Pons (tissue), 1 donor: ENCODE measurements at regions not wholly inside any gene's neighbourhood (a gene's known extent, or its start where the extent isn't known, plus 50 kb on each side); places are given as distances from the start of the nearest gene placed in this dataset.

Source experiments
- DNase-seq: peaks from one replicate; pipeline ENCODE4 v3.0.0-alpha.2; 2016; ENCODE audit warnings: low spot score

DNA sequence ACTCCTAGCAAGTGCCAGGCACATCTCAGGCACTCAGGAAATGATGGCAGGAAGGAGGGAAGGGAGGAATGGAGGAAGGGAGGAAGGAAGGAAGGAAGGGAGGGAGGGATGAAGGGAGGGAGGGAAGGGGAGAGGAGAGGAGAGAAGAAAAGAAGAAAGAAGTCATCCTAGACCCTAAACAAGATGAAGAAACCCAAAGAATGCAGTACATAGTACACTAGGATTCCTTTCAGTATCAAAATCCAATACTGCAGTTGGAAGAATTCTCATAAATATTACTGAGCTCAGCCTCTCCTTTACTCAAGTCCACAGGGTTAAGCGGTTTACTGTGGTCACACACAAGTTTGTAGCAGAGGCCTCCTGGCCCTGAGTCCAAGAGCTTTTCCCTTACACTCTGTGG lies 155.7 kb upstream of the ETAA1 start:
- no peak for DNase-seq

DNA sequence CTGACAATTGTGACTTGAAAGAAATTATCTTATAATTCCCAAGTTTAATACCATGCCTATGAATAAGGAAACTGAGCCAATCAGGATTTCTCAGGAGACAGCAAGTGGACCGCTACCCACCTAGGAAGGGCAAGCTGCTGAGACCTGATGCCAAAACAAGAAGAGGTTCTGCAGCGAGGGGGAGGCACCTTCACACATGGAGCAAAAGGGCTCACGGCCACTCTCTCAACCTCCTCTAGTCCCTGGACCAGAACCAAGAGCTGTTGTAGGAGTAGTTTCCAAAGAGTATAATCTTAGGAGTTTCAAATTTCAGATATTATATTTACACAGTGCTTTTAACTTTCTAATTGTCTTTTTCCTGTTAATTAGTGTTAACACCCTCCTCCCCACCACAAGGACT lies 154.7 kb upstream of the ETAA1 start:
- DNase-seq: no peak

DNA sequence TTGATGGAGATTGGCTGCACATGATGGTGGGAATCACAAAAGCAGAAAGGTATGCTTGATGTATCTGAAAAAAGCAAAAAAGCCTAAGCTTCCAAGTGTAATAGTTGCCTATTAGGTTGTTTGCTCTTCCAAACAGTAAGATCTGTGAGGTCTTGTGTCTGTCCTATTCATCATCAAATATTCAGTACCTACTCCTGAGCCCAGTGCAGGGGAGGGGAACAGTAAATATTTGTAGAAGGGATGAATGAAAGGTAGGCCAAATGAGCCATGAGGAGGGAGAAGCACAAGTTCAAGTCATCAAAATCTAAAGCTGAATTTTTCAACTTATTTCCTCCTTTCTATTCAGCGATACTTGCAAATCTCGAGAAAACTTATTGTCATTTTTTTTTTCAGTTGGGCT lies 153.2 kb upstream of the ETAA1 start:
- DNase-seq: no peak

DNA sequence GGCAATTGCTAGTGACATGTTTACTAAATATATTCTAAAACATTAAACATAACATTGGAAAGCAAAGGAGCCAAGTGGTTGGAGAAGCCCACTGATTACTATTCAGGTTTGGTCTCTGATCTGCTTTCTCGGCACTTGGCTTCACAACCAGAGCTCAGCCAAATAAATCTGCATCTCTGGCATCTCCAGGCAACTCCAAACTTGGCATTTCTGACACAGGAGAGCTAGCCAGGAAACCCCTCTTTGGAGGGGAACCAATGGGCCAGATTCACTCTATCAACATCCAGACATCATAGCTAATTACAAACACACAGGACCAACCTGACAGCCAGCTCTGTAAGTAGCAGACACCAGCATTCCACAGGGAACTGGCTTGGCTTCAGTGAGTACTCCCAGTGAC lies 150.3 kb upstream of the ETAA1 start:
- DNase-seq: no peak

DNA sequence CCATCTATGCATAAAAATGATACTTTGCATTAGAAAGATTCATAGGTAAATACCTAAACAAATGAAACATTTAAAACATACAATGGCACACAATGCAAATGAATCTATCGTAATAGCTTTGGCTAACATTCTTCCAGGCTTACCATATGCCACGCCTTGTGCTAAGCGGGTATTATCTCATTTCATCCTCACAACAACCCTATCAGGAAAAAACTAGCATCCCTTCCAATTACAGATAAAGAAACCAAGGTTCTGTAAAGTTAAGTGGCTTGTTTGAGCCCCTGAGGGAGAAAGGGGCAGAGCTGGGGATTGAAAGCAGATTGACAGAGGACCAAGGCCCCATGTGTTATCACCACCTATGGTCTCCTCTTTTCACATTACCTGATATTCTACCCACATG lies 145.4 kb upstream of the ETAA1 start:
- no peak for DNase-seq

DNA sequence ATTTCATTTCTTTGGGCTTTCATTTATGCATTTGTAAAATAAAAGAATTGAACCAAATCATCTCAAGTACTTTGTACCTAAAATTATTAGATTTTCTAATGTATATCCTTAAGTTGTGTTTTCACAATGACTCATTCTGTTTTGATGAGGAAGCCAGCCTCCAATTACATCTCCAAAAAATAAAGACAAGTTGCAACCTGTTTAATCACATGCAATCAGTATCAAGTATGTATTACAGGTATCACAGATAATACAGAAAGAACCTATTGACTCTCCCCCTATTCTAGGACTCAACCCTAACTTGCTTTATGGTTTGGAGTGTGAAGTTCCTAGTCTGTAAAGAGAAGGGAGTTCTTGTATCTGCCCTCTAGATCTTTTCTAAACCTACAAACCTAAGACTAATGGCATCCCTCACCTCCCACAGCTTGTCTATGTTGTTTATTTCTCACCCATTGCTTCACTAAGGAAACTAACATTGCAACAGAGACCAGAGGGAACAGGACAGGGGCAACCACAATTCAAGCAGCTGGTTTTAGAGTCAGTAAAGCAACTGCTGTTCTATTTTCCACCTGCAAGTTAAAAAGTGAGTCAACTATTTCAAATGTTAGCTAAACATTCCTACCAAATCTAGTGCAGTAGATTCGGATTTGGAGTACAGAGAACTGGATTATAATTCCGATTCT lies 141.1 kb upstream of the ETAA1 start:
- DNase-seq: no peak

DNA sequence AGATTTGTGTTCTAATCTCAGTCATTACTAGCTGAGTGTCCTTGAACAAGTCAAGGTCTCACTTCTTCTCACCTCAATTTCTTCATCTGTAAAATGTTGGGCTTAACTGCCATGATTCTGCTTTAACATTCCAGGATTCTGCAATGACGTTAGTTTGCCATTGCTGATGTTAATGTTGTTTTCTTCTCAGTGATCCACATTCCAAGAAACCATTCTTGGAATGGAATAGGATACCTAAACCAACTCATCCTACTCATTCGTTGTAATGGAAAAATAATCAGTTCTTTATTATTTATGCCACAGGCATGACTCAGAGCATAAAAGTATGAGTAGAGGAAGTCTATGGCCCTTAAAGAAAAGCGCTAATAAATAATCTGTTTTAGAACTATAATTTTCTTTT lies 140.2 kb upstream of the ETAA1 start:
- DNase-seq: no peak

DNA sequence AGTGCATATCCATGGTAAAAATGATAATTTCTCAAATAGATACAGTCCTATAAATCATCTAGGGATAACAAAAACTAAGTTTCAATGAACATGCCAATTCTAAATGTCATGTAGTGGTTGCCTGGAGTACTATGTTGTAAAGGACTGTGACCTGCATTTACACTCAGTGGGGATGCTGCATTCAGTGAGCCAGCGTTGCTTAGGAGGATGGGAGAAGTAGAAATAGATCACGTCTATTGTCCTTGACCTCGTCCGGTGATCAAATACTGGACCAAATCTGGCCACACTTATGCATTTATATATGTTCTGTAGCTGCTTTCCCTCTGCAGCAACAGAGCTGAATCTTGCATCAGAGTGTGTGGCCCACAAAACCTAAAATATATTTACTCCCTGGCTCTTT lies 139.0 kb upstream of the ETAA1 start:
- no peak for DNase-seq

DNA sequence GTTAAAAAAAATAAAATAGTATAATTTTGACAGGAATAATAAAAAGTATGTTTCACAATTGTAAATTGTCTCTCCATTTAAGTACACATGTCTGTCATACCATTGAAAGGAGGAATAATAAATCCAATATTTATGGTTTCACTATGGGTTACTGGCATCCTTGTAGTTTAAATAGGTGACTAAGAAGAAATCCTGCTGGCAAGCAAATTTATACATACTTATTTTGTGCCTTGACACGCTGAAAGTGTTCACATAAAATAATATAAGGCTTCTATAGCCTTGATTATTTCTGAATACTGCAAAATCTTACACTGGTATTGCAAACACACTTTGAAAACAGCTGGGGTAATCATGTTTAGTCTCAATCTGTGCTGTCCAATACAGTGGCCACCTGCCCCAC lies 138.3 kb upstream of the ETAA1 start:
- no peak for DNase-seq

DNA sequence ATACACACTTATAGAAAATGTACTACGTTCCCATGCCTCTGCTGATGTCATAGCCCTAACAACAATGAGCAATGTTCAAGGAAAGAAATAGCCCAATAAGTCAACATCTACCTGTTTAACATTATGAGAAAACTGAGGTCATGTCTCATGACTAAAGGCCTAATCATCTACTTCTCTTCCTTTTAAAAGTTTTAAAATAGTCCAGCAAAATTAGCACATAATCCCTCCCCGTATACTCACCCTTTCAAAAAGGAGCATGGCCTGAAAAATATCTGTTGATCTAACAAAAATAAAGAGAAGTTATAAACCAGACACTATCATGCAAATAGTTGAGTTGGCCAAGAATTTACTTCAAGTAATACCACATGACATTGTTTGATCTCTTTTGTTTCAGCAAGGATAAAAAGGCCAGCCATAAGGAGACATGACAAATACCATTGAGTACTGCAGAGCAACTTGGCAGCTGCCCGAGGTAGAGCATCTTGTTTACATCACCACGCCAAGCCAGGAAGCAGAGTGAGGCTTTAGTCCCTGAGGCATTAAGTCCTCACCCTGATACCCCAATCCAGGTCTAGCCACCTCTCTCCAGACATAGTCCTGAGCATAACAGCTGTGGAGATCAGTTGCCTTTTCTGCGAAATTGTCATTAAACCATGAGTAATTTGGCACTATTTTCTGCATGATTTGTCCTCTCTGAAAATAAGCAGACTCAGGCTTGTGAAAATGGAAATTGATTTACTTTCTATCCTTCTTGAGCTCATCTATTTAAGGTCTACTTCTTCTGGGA lies 137.4 kb upstream of the ETAA1 start:
- peak; percentile 19 for DNase-seq

DNA sequence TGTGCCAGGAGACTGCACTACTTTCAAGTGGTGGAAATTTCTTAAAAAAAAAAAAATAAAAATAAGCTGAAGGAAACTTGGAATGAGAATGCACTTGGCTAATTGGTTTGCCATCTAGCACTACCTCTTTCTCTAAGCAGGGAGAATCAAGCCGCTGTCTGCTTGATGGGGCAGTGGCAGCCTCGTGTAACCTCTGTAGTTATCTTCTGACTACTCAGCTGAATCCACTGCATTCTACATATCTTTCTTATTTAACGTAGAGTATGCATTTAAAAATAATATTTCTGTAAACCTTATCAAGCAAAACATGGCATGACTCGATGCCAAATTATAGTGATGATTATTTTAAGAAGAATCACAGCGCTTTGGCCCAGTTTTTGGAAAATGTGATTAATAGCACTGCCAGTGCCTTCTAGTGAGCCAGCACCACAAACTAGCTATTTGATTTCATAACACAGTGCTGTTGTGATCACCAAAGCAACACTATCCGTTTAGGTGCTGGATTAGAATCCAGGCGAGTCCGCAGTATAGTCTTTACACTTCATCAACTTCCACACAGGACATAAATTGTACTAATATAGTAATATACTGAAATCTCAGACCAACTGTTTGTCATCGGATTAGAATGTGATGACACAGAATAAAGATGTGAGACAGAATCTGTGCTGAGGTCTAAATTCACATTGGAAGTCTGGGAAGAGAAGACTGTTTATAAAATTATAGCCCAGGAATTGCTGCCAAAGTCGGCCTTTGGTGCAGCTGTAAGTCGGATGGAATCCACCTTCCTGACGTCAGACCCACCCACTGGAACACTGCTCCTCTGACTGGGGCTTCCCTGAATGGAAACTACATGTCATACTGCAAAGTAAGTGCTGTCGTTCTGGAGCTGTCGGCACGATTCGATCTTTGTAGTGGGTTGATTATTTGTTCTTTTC lies 136.5 kb upstream of the ETAA1 start:
- no peak for DNase-seq

DNA sequence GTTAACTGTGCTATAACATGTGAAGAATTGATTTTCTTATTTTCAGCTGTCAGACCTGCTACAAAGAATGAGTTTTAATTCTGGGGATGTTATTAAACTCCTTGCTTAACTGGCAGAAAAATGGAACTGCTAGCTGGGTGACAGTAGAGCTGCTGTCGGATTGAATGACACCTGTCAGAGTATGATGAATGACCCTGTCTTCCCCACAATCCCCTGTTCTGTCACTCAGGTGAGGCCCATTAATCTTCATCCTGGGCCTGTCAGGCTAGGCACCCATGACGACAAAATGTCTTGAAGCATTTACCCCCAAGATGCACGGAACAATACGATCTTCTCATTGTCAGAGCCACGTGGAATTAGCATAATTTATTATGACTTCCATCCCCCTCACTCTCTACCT lies 129.9 kb upstream of the ETAA1 start:
- DNase-seq: no peak

DNA sequence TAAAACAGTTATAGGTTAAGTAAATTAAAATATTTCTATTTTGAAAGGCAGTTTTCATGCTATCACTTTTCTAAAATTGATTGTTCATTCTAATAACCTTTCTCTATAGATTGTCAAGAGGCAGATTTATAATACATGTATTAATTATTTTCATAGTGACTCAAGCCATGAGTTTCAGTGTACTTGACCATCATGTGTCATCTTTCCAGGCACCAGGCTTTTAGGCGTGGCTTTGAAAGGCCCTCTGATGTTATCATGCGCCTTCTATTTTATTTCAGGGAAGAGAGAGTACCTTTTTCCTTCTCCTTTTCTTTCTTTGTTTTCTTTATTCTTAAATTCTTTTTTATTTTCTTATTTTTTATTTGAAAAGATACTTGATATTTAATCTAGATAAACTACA lies 128.3 kb upstream of the ETAA1 start:
- no peak for DNase-seq

DNA sequence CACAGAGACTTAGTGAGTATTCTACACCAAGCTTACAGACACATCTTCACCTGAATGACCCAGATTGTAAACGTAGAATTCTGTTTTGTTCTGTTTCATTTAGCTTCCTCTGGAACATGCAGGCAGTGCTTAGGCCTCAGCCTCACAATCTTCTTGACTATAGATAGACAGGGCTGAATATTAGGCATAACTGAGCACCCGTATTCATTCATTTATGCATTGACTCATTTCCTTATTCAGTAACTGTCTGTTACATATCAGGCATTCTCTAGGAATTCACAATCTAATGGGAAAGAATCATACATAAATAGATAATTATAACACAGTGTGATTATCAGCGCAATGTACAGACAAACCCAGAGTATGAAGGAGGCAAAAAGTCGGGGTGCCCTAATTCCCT lies 124.9 kb upstream of the ETAA1 start:
- no peak for DNase-seq

DNA sequence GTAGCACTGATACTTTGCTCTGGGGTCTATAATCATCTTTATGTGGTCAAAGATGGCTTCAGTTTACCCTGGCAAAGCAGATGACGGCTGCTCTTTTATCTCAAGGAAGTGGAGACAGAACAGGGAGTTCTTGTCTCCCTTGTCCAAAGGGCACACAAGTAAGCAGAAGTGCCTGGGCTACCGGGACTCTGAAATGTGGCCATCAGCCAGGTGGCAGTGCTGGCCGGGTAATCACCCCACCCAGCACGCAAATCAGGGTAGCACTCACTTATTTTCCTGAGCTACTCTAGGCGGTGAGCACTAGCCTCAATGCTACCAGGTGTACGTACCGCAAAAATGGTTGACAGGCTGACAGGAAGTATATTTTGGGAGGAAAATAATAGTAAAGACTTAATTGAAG lies 119.7 kb upstream of the ETAA1 start:
- DNase-seq: no peak

DNA sequence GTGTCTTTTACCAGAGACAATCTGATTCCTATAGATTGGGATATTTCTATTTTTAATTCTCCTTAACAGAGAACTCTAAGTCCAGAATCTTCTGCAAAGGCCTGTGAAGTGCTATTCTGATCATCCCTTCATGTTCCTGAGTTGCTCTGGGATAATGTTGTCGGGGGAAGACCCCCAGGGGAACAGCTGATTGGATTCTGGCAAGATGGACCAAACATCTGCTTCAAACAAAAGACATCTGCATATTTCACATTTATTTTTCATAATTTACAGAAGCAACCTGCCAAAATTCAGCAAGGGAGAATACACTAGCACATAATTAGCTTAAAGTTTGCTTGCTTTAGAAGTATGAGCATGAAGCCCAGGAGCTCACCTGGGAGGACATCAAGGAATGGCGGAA lies 116.0 kb upstream of the ETAA1 start:
- DNase-seq: no peak

DNA sequence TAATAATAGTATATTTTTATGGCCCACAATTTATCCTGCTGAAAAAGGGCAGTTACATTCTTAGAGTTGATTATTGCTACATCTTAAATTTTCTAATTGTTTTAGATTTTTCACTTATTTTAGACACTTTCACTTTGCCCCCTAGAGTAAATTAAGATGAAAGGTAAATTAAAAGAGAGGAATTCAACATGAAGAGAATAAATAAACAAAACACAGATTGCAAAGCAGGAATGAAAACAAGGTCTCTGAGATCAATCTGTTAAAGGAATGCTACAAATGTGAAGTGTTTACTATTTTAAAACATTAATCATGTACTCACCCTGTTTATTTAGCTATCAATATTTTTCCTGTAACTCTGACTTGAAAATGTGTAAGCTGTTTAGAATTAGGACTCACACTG lies 113.5 kb upstream of the ETAA1 start:
- DNase-seq: no peak

DNA sequence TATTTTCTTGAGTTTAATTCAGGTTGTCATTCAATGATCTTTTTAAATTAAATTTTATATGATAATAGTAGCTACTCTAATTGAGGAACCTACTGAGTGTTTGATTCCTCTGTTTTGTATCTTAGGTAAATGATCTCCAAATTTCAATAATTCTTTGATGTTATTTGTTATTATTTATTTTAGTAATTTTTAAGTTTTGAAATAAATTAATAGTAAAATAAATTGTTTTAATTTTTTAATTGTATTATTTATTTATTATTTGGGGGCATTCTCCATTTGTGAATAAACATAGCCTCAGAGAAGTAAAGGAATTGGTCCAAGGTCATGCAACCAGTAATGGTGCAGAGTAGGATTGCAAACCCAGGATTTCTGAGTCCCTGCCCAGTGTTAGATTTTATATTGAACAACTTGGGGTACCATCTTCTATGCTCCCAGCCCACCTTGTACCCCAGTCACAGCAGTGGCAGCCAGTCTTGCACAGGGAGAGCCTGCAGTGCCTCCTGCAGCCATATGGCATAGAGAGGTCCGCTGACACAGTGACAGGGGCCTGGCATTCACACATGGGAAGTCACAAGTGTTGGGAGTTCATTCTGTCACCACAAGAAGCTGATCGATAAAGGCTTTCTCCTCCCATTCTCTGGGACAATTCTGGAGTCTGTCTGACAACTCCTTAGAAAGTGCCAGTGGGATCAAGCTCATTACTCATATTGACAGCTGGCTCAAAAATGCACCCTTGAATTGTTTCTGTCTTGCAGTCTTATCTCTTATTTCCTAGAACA lies 110.0 kb upstream of the ETAA1 start:
- no peak for DNase-seq

DNA sequence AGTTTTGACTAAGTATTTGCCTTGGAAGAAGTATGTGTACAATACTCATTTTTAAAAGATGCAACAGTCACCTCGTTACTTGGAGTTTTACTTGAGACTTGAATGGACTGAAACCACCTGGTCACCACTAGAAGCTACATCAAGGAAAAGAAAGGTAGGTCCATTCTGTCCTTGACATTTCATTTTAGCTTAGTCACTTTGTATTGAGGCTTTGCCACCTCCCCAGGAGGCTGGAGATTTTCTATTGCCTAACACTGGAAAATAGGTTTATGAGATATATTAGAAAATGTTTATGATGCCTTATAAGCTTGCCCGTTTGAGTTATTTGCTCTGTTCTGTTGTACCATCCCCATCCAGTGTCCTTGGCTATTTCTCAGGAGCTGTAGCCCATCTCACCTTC lies 107.9 kb upstream of the ETAA1 start:
- no peak for DNase-seq

DNA sequence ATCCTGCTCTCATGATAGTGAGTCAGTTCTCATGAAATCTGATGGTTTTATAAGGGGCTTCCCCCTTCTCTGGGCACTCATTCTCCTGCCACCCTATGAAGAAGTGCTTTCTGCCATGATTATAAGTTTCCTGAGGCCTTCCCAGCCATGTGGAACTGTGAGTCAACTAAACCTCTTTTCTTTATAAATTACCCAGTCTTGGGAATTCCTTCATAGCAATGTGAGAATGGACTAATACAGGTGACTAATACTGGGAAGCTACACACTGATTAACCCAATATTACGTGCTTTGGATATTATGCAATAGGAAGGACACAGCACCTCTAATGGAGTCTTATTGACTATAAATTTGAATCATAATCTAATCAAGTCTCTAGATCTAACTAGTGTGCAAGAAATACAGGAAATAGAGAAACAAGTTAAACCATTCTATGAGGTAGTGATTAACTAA lies 107.2 kb upstream of the ETAA1 start:
- no peak for DNase-seq

DNA sequence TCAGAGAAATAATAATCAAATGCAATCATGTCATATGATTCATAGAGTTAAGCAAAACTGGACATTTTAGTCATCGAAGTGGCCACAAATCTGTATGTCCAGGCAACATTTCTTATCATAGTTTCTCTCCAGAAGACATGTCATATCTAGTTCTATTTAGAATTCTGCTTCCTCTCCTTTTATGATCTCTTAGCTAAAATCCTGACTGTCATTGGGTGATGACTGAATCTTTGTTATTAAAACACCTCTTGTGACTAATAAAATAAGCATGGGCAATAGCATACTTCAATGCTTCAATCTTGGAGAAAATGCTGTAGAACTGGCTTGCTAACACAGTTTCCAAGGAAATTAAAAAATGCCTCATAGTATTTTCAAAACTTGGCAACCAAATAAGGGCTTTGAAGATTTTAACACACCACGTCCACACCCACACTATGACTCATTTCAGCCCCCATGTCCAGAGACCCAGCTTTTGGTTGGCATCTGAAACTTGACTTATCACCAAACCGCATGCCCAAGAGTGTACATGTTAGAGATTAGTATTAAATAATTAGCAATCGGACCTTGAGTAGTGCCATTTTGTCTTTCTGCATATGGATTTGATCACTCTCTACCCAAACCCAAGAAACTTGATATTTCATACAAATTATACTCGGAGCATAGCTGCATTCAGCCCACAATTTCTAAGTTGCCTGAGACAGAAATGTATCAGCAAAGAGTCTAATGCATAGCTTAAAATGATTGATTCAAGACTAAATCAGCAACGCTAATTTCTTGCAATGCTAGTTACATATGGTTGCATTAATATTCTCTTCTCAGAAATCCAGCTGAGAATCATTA lies 106.5 kb upstream of the ETAA1 start:
- DNase-seq: no peak
